Heart right ventricle (tissue), 16 donors: ENCODE measurements at regions not wholly inside any gene's neighbourhood (a gene's known extent, or its start where the extent isn't known, plus 50 kb on each side); places are given as distances from the start of the nearest gene placed in this dataset.

Source experiments
- ATAC-seq, 8 donors: fragments of 200-7000 bp; cut with Tn5 transposase; one replicate each; pipeline ENCODE4 v1.9.1; 2020; ENCODE audit warnings: mild to moderate bottlenecking in 8 of 8, moderate library complexity in 8 of 8, moderate number of reproducible peaks in 1 of 8
- DNase-seq, 2 donors: peaks; one replicate each; pipeline ENCODE4 v3.0.0-alpha.2; 2020
- H3K27ac ChIP-seq, 10 donors: fragments of 200-600 bp; sonication (generic) in 2 of 10; one replicate each; pipeline versions ENCODE4 v1.5.0 to v1.8.0; 2020 to 2022; ENCODE audit warnings: mild to moderate bottlenecking in 3 of 10
- H3K27me3 ChIP-seq, 7 donors: fragments of 200-600 bp; one replicate each; pipeline ENCODE4 v1.8.0; 2021 to 2022; ENCODE audit warnings: mild to moderate bottlenecking in 2 of 7
- H3K36me3 ChIP-seq, 9 donors: fragments of 200-600 bp; sonication (generic) in 1 of 9; one replicate each; pipeline versions ENCODE4 v1.5.0 to v1.8.0; 2020 to 2022; ENCODE audit warnings: mild to moderate bottlenecking in 2 of 9
- H3K4me1 ChIP-seq, 9 donors: fragments of 200-600 bp; sonication (generic) in 1 of 9; one replicate each; pipeline versions ENCODE4 v1.5.0 to v1.8.0; 2020 to 2022; ENCODE audit warnings: mild to moderate bottlenecking in 4 of 9
- H3K4me3 ChIP-seq, 10 donors: fragments of 200-600 bp; sonication (generic) in 2 of 10; one replicate each; pipeline versions ENCODE4 v1.5.0 to v1.8.0; 2020 to 2022; ENCODE audit warnings: mild to moderate bottlenecking in 7 of 10, moderate library complexity in 2 of 10
- H3K9me3 ChIP-seq, 11 donors: fragments of 200-600 bp in 10 of 11; sonication (generic) in 2 of 11; one replicate each; pipeline versions ENCODE4 v1.5.0 to v1.8.0; 2013 to 2022; ENCODE audit warnings: mild to moderate bottlenecking in 2 of 11, control low read depth in 1 of 11, moderate library complexity in 1 of 11
- WGBS, 2 donors: extraction: QIAGEN DNeasy Blood & Tissue Kit; methylation state at CpG; one replicate each; pipeline ENCODE4 v1.1.7; 2013; ENCODE audit warnings: inconsistent platforms in 1 of 2; 5-methylcytosine and 5-hydroxymethylcytosine counted together
- intact Hi-C, 10 donors: fragments of 100-400 bp; cut with DNase I; formaldehyde crosslinking; loops; one replicate each; pipeline versions ENCODE4 v1.11.1 to v1.14.2; 2022
- TF ChIP-seq, protein P1 (sequence below), 9 donors: fragments of 200-600 bp; sonication (generic) in 2 of 9; IDR thresholded peaks; one replicate each; pipeline versions ENCODE4 v1.5.0 to v1.8.0; 2021 to 2022; ENCODE audit warnings: antibody characterized with exemption in 9 of 9, mild to moderate bottlenecking in 5 of 9, moderate library complexity in 1 of 9
- donor health status: Arrhythmogenic right ventricular cardiomyopathy.
- donor health status: ischemic (EF 13 %, LVEDD 7.1; RV severe dilation, severe dysfunction).
- donor health status: healthy with polysubstance abuse.
- donor health status: DM: no; HTN: yes; CAD: no.
- donor health status: DM: no; HTN: no; CAD: no.
- donor health status: ischemic (EF 25% LVEDD 6.9; RV normal size, moderate dysfunction).
- donor health status: ischemic (EF 25% LVEDD 5.7; RV mildly dilated, moderate dysfunction).
- donor health status: healthy.
- donor health status: DM: yes; HTN: yes; CAD: no.
- donor health status: Ischemic cardiomyopathy.
- donor health status: ischemic (EF 35%, LVEDD 5.7; RV mildly dilated, moderate dysfunction).
- donor health status: nonischemic (EF 11% LVEDD 7.7; RV severe dilation, severe dysfunction).
- donor health status: DM: yes; HTN: yes; CAD: no.
- donor health status: PGD.
- donor health status: ischemic (EF 29% LVEDD 5.4; RV normal size, mild dysfunction).
- donor health status: nonischemic (EF 23%, LVEDD 6.1; RV moderate dilation, normal function).

DNA sequence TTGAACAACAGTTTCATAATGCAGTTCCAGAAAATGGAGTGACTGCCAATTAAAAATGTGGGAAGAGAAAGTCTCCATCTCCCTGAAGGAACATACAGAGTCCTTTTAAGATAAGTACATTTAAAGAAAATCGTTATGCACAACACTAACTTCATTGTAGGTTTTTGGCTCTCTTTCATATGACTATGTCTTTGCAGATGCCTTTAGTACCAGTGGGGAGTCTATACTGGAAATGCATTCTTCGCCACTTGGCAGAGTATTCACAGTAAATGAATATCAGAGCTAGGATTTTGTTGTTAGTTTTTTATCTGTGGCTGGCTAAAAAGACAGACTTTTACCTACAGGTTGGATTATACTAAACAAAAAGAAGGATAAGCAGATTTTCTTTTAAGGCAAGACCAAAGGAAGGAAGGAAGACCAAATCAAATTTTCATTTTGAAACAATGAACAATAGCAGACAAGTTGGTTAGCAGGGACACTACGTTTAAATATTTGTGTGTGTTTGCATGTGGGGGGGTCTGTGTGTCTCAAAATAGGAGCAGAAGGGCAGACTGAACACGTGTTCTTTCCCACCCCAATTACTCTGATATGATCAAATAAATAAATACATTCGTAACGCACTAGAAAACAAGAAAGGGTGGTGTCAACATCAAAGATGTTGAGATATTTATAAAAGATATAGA lies 124.5 kb downstream of the BTG1 start:
- Histone ChIP-seq H3K9me3 (peaks cover 0 to 3% (median 0%) of the 10 kb centered on the region in 11 donors), H3K4me3 (no peak overlapping the region), H3K27me3 (no peaks in the 10 kb centered on the region), H3K27ac (no peak overlapping the region), H3K4me1 (peaks cover 0 to 15% (median 0%) of the 10 kb centered on the region in 9 donors), H3K36me3 (no peaks in the 10 kb centered on the region)
- intact Hi-C loops: loop anchor here in 1 of 10 donors (10.0 kb wide), 1 partner anchor 196 kb away; no protein-coding TSS in a partner anchor
- 44 to 52% methylated on average over 6 of the region's 6 CpGs for WGBS, 2 donors
- TF ChIP-seq, protein P1, sequence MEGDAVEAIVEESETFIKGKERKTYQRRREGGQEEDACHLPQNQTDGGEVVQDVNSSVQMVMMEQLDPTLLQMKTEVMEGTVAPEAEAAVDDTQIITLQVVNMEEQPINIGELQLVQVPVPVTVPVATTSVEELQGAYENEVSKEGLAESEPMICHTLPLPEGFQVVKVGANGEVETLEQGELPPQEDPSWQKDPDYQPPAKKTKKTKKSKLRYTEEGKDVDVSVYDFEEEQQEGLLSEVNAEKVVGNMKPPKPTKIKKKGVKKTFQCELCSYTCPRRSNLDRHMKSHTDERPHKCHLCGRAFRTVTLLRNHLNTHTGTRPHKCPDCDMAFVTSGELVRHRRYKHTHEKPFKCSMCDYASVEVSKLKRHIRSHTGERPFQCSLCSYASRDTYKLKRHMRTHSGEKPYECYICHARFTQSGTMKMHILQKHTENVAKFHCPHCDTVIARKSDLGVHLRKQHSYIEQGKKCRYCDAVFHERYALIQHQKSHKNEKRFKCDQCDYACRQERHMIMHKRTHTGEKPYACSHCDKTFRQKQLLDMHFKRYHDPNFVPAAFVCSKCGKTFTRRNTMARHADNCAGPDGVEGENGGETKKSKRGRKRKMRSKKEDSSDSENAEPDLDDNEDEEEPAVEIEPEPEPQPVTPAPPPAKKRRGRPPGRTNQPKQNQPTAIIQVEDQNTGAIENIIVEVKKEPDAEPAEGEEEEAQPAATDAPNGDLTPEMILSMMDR (IDR thresholded peaks at IDR 0.05): no peak
- DNase-seq (no peak), ATAC-seq (no peak)

DNA sequence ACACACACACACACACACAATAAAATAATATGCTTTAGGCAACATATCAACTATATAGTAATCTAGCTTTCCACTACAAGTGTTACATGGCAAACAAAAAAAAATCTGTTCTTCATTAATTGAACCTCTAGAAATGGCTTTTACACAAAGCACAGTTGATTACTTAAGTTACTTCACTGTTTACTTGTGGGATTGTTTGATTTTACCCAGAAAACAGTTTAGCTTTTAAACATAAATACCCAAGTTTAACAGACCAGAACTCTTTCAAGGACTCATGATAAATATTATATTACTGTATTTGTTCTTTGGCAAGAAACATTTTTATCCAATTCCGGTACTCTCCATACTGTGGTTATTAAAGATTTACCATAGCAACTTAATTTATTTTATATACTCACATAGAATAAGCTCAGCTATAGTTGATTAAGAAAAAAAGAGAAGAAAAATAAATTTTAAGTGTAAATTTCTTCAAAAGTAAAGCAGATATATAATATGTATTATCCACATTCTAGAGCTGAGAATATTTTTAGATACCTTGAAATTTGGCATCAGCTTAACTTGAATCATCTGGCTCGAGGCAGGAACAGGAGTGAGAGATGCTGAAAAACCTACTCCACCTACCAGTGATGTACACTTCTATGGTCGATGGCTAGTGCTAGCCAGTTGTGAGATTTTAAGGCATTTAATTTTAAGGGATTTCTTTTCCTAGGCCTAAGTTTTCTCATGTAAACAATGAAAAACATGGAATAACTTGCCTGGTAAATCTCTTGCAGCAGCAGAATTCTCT lies 126.0 kb downstream of the BTG1 start:
- Histone ChIP-seq H3K4me3 (no peak overlapping the region), H3K27me3 (no peaks in the 10 kb centered on the region), H3K27ac (no peak overlapping the region), H3K9me3 (peaks cover 0 to 3% (median 0%) of the 10 kb centered on the region in 11 donors), H3K36me3 (no peaks in the 10 kb centered on the region), H3K4me1 (peaks cover 0 to 8% (median 0%) of the 10 kb centered on the region in 9 donors)
- no peak for DNase-seq
- no peak for ATAC-seq
- intact Hi-C loops: loop anchor here in 1 of 10 donors (10.0 kb wide), 1 partner anchor 195 kb away; no protein-coding TSS in a partner anchor
- WGBS, 2 donors: 73 to 75% methylated on average over 3 of the region's 3 CpGs
- TF ChIP-seq, protein P1 (IDR thresholded peaks at IDR 0.05): no peak

DNA sequence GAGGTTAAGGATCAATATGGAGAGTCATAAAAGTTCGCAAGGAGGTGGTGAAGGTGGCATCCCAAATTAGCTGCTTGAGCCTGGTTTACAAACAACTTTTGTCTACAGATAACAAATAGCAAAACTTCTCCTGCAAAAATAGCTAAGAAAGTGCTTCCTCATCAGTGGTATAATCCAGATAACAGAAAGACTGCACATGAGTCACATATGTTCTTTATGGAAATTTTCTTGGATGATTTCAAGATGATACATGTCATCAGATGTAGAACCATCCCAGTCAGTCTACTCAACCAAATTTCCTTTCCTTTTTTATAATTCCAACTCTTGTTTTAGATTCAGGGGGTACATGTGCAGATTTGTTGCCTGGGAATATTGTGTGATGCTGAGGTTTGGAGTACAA lies 133.0 kb downstream of the BTG1 start:
- 97% methylated on average over 1 of the region's 1 CpG for WGBS, 2 donors
- ATAC-seq (no peak), DNase-seq (no peak)
- intact Hi-C loops: no loop called here
- H3K4me1 ChIP-seq: no peaks in the 10 kb centered on the region
- peaks cover 0 to 3% (median 0%) of the 10 kb centered on the region in 11 donors for H3K9me3 ChIP-seq
- H3K27ac ChIP-seq: no peak overlapping the region
- H3K36me3 ChIP-seq: no peaks in the 10 kb centered on the region
- H3K27me3 ChIP-seq: no peaks in the 10 kb centered on the region
- TF ChIP-seq, protein P1 (IDR thresholded peaks at IDR 0.05): no peak
- no peak overlapping the region for H3K4me3 ChIP-seq

DNA sequence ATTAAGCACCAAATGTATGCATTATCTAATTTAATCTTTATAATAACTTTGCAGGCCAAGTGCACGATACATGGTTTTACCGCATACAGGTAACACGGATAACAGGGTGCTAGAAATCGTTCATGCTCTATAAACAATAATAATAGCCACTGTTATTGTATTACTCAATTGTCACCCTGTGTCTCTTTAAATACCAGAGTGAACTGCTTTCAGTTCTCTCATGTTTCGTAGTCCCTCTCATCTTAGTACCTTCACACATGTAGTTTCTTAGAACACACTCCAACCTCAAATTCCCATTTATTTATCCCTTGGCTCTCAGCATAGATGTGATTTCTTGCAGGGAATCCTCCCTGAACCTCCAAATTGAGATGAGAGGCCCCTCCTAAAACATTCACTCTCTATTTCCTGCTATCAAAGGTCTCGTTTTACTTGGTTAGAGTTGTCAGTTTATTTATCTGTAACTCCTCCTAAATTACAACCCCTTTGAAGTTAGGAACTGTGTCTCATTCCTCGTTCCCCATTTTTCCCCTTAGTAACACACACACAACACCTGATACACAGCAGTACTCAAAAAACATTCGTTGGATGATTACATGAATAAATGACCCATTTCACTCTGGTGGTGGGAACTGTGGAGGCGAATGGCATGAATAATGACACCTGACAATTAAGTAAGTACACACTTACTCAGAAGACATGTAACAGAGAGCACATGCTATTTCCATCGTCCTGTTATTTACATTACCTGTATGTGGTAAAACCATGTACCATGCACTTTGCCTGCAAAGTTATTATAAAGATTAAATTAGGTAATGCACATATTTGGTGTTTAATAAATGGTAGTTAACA lies 134.6 kb downstream of the BTG1 start:
- H3K27ac ChIP-seq: no peak overlapping the region
- H3K27me3 ChIP-seq: no peaks in the 10 kb centered on the region
- H3K36me3 ChIP-seq: no peaks in the 10 kb centered on the region
- TF ChIP-seq, protein P1 (IDR thresholded peaks at IDR 0.05): no peak
- ATAC-seq (no peak), DNase-seq (no peak)
- intact Hi-C loops: no loop called here
- 60 to 77% methylated on average over 10 of the region's 10 CpGs for WGBS, 2 donors
- H3K4me1 ChIP-seq: no peaks in the 10 kb centered on the region
- H3K9me3 ChIP-seq: no peaks in the 10 kb centered on the region
- H3K4me3 ChIP-seq: no peak overlapping the region
